H1 (cell line): ENCODE measurements at regions not wholly inside any gene's neighbourhood (a gene's known extent, or its start where the extent isn't known, plus 50 kb on each side); places are given as distances from the start of the nearest gene placed in this dataset.

Experiments
- CBX8 ChIP-seq: fragments of 300-800, 300-1000 bp; sonication (generic); IDR thresholded peaks from 2 replicates; pipeline ENCODE4 v1.7.1; 2016; ENCODE audit warnings: low read depth, low read length, borderline replicate concordance
- HDAC6 ChIP-seq: IDR thresholded peaks from one replicate; pipeline ENCODE4 v1.7.1; 2012; ENCODE audit warnings: low read depth, mild to moderate bottlenecking, inconsistent platforms, low read length, moderate library complexity
- TCF12 ChIP-seq: IDR thresholded peaks from 2 replicates; pipeline ENCODE4 v1.6.1; 2011; ENCODE audit warnings: low read depth, mild to moderate bottlenecking, low read length
- TF ChIP-seq, protein P1 (sequence below): IDR thresholded peaks from 2 replicates; pipeline ENCODE4 v1.6.1; 2011; ENCODE audit warnings: low read depth, mild to moderate bottlenecking, low read length; ENCODE audit not compliant: insufficient read depth

DNA sequence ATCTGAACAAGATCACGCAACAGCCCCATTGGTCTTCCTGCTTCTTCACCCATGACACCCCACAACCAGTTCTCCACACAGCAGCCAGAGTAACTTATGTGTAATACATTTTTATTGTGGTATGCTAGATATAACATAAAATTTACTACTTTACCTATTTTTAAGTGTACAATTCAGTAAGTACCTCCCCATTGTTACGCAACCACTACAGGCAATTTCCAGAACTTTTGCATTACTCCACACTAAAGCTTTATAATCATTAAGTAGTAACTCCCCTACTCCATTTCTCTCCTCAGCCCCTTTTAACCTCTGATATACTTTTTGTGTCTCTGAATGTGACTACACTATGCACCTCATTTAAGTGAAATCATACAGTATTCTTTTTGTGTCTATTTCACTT lies 575.4 kb upstream of the CADM1 start (continued):
- TF ChIP-seq, protein P1, sequence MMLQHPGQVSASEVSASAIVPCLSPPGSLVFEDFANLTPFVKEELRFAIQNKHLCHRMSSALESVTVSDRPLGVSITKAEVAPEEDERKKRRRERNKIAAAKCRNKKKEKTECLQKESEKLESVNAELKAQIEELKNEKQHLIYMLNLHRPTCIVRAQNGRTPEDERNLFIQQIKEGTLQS, result no peak
- TF ChIP-seq CBX8, result no peak
- no peak for TF ChIP-seq HDAC6
- no peak for TF ChIP-seq TCF12
- TF ChIP-seq, all 59 proteins: peak for 0
